Thoracic aorta (tissue), 2 donors: ENCODE measurements at regions not wholly inside any gene's neighbourhood (a gene's known extent, or its start where the extent isn't known, plus 50 kb on each side); places are given as distances from the start of the nearest gene placed in this dataset.
"Not testable (repeated sequence)": the region's sequence is repeated elsewhere in the genome, so short reads cannot be mapped to it uniquely, and the experiment has no call there.

Source experiments
- ATAC-seq: fragments of 150-250 bp; one replicate; pipeline ENCODE4 v1.8.0; 2017; ENCODE audit warnings: low read depth; ENCODE audit not compliant: insufficient number of reproducible peaks, low FRiP score
- DNase-seq: peaks from one replicate; pipeline ENCODE4 v3.0.0-alpha.2; 2020; ENCODE audit warnings: low spot score
- H3K27ac ChIP-seq, 2 donors: fragments of 200-600 bp; sonication (generic); 1 replicate in 1 of 2; 2 replicates in 1 of 2; pipeline ENCODE4 v1.5.1; 2016; ENCODE audit warnings: mild to moderate bottlenecking in 2 of 2, moderate library complexity in 2 of 2
- H3K27me3 ChIP-seq: fragments of 200-600 bp; sonication (generic); replicated peaks from 2 replicates; pipeline ENCODE4 v1.6.0; 2016; ENCODE audit warnings: mild to moderate bottlenecking; ENCODE audit not compliant: insufficient read depth
- H3K36me3 ChIP-seq: fragments of 200-600 bp; sonication (generic); one replicate; pipeline ENCODE4 v1.5.1; 2016
- H3K4me1 ChIP-seq, 2 donors: fragments of 200-600 bp; sonication (generic); 1 replicate in 1 of 2; 2 replicates in 1 of 2; pipeline versions ENCODE4 v1.5.1 to v1.6.0; 2016; ENCODE audit warnings: low read depth in 2 of 2, mild to moderate bottlenecking in 1 of 2; ENCODE audit not compliant: control insufficient read depth in 1 of 2
- H3K4me3 ChIP-seq: fragments of 200-600 bp; sonication (generic); 2 replicates; pipeline ENCODE4 v1.5.1; 2016; ENCODE audit warnings: mild to moderate bottlenecking
- H3K9me3 ChIP-seq: fragments of 200-600 bp; sonication (generic); 2 replicates; pipeline ENCODE4 v1.5.1; 2016
- TF ChIP-seq, protein P1 (sequence below): fragments of 200-600 bp; sonication (generic); IDR thresholded peaks from one replicate; pipeline ENCODE4 v1.5.1; 2019; ENCODE audit warnings: antibody characterized with exemption

DNA sequence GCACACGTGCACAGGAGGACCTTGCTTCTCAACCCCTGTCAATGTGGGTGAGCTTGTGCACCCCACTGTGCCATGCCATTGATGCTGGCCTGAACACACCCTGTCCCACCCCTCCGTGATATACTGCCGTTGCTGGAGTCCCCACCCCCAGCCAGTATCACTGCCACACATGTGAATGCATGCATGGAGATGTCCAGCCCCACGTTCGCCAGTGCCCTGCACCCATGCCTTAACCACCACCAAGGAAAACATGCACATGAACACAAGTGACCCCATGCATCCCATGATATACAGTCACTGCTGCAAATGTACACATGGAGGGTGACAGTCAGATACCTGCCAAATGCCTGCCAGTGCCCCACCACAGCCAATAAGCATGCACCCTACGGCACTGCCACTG lies 692.5 kb upstream of the ZWINT start:
- Histone ChIP-seq H3K4me1 (no peaks in the 10 kb centered on the region), H3K9me3 (no peaks in the 10 kb centered on the region), H3K4me3 (no peak overlapping the region), H3K27me3 (no peaks in the 10 kb centered on the region), H3K27ac (no peak overlapping the region), H3K36me3 (no peaks in the 10 kb centered on the region)
- ATAC-seq: no peak
- DNase-seq: no peak
- TF ChIP-seq, protein P1, sequence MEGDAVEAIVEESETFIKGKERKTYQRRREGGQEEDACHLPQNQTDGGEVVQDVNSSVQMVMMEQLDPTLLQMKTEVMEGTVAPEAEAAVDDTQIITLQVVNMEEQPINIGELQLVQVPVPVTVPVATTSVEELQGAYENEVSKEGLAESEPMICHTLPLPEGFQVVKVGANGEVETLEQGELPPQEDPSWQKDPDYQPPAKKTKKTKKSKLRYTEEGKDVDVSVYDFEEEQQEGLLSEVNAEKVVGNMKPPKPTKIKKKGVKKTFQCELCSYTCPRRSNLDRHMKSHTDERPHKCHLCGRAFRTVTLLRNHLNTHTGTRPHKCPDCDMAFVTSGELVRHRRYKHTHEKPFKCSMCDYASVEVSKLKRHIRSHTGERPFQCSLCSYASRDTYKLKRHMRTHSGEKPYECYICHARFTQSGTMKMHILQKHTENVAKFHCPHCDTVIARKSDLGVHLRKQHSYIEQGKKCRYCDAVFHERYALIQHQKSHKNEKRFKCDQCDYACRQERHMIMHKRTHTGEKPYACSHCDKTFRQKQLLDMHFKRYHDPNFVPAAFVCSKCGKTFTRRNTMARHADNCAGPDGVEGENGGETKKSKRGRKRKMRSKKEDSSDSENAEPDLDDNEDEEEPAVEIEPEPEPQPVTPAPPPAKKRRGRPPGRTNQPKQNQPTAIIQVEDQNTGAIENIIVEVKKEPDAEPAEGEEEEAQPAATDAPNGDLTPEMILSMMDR: no peak

DNA sequence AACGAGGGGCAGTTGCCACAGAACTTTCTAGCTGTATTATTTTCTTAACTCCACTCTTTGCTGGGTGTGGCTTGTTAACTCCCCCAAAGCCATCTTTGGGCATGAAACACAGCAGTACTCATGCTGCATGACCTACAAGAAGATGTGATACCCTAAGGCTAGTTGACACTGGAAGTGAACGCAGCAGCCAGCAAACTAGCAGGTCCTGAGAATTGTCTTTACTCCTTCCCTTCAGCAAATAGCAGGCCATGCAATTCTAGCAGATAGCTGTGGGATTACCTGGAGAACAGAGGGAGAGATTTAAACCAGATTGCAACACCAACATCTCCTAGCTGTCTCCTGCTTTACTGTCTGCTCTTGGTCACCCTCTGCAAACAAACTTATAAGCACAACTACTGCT lies 688.0 kb upstream of the ZWINT start:
- TF ChIP-seq, protein P1: no peak
- H3K4me1 ChIP-seq: no peaks in the 10 kb centered on the region
- H3K27ac ChIP-seq: no peak overlapping the region
- DNase-seq (no peak), ATAC-seq (no peak)
- no peak overlapping the region for H3K4me3 ChIP-seq
- no peaks in the 10 kb centered on the region for H3K36me3 ChIP-seq
- H3K9me3 ChIP-seq: no peaks in the 10 kb centered on the region
- no peaks in the 10 kb centered on the region for H3K27me3 ChIP-seq

DNA sequence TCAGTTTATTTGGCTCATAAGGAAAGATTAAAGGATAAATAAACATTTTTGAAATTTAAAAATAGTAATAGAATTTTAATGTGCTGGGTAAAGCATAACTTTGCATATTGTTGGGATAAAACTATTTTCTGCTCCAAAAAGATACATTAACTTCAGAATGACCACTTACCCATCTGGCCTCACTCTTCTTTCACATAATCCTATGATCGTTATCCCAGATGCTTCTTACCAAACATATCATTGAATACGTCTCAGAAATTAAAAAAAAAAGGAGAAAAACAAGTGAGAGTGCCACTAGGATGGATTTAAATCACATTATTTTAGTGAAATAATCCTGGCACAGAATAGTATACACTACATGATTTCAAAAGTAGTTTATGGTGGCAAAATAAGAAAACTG lies 677.5 kb upstream of the ZWINT start:
- no peak for ATAC-seq

GRCh38 chr10:57035310-57035709 lies 674.3 kb upstream of the ZWINT start:
- no peak overlapping the region for H3K4me3 ChIP-seq
- H3K27me3 ChIP-seq: no peaks in the 10 kb centered on the region
- H3K27ac ChIP-seq: no peak overlapping the region
- TF ChIP-seq, protein P1: no peak
- ATAC-seq (no peak), DNase-seq (no peak)
- H3K9me3 ChIP-seq: peaks cover 5% of the 10 kb centered on the region
- no peaks in the 10 kb centered on the region for H3K36me3 ChIP-seq
- no peaks in the 10 kb centered on the region for H3K4me1 ChIP-seq

More for the DNA sequence above, 677.5 kb upstream of the ZWINT start:
- Histone ChIP-seq H3K36me3 (no peaks in the 10 kb centered on the region), H3K9me3 (no peaks in the 10 kb centered on the region), H3K4me1 (no peaks in the 10 kb centered on the region), H3K4me3 (no peak overlapping the region), H3K27ac (no peak overlapping the region), H3K27me3 (no peaks in the 10 kb centered on the region)
- no peak for DNase-seq
- TF ChIP-seq, protein P1: no peak

GRCh38 chr10:57032301-57032700 lies 671.2 kb upstream of the ZWINT start:
- not testable (repeated sequence) for ATAC-seq, H3K27me3 ChIP-seq, H3K27ac ChIP-seq, H3K4me1 ChIP-seq, H3K9me3 ChIP-seq, H3K36me3 ChIP-seq, H3K4me3 ChIP-seq, DNase-seq

GRCh38 chr10:57031346-57031745 lies 670.3 kb upstream of the ZWINT start:
- H3K4me1 ChIP-seq: no peaks in the 10 kb centered on the region
- no peak overlapping the region for H3K4me3 ChIP-seq
- ATAC-seq (no peak), DNase-seq (no peak)
- H3K27me3 ChIP-seq: no peaks in the 10 kb centered on the region
- TF ChIP-seq, protein P1: no peak
- no peaks in the 10 kb centered on the region for H3K36me3 ChIP-seq
- peaks cover 5% of the 10 kb centered on the region for H3K9me3 ChIP-seq
- H3K27ac ChIP-seq: no peak overlapping the region
